HEK293 (cell line): ENCODE measurements at regions not wholly inside any gene's neighbourhood (a gene's known extent, or its start where the extent isn't known, plus 50 kb on each side); places are given as distances from the start of the nearest gene placed in this dataset.

Source experiments
- CTCF ChIA-PET: fragments of 350-600 bp; formaldehyde crosslinking; extraction: SDS; loops from one replicate; lab custom pipeline; 2021; ENCODE audit warnings: antibody characterized with exemption; lab: Yijun Ruan, JAX
- POLR2A ChIA-PET: fragments of 300-600 bp; formaldehyde crosslinking; extraction: SDS; loops from one replicate; lab custom pipeline; 2020; ENCODE audit warnings: antibody characterized with exemption, inconsistent platforms; lab: Yijun Ruan, JAX
- H3K27ac ChIP-seq: fragments of 200-500 bp; sonication (Bioruptor generic); 2 replicates; pipeline ENCODE4 v1.5.1; 2014; ENCODE audit warnings: low read depth, low read length, control low read depth, inconsistent platforms; ENCODE audit errors: extremely low read depth
- H3K36me3 ChIP-seq, 2 experiments: fragments of 200-500 bp in 1 of 2; sonication (Bioruptor generic) in 1 of 2; 1 replicate in 1 of 2; 2 replicates in 1 of 2; pipeline ENCODE4 v1.5.1; 2014 to 2017; ENCODE audit warnings: inconsistent platforms in 2 of 2, low read length in 2 of 2; ENCODE audit not compliant: control insufficient read depth in 2 of 2, insufficient read depth in 1 of 2
- H3K4me1 ChIP-seq: fragments of 200-500 bp; sonication (Bioruptor generic); 2 replicates; pipeline ENCODE4 v1.5.1; 2014; ENCODE audit warnings: mild to moderate bottlenecking, low read length, inconsistent platforms; ENCODE audit not compliant: control insufficient read depth, insufficient read depth
- H3K4me3 ChIP-seq: 2 replicates; pipeline ENCODE4 v1.5.1; 2011; ENCODE audit warnings: low read depth, mild to moderate bottlenecking, control low read depth, low read length, moderate library complexity
- H3K9me3 ChIP-seq: fragments of 200-500 bp; sonication (Bioruptor generic); 2 replicates; pipeline ENCODE4 v1.5.1; 2014; ENCODE audit warnings: low read depth, low read length, inconsistent platforms; ENCODE audit not compliant: control insufficient read depth, insufficient read depth
- BCL11A ChIP-seq: fragments of 450-650 bp; formaldehyde crosslinking; IDR thresholded peaks from 2 replicates; pipeline ENCODE4 v1.5.1; 2016; ENCODE audit warnings: low read depth, missing biosample characterization, missing genetic modification characterization
- GLI4 ChIP-seq: fragments of 450-650 bp; formaldehyde crosslinking; IDR thresholded peaks from 2 replicates; pipeline ENCODE4 v1.5.1; 2016; ENCODE audit warnings: missing biosample characterization, missing genetic modification characterization
- HOXC10 ChIP-seq: sonication (generic); formaldehyde crosslinking; IDR thresholded peaks from 2 replicates; pipeline ENCODE4 v1.8.1; 2023; ENCODE audit warnings: mild to moderate bottlenecking, missing genetic modification reagents
- KLF10 ChIP-seq: fragments of 450-650 bp; IDR thresholded peaks from 2 replicates; pipeline ENCODE4 v1.5.1; 2018; ENCODE audit warnings: missing biosample characterization, mild to moderate bottlenecking, missing genetic modification characterization
- MYNN ChIP-seq: fragments of 450-650 bp; formaldehyde crosslinking; IDR thresholded peaks from 2 replicates; pipeline ENCODE4 v1.5.1; 2016; ENCODE audit warnings: missing biosample characterization, missing genetic modification characterization, borderline replicate concordance
- OSR2 ChIP-seq: fragments of 450-650 bp; formaldehyde crosslinking; IDR thresholded peaks from 2 replicates; pipeline ENCODE4 v1.5.1; 2016; ENCODE audit warnings: missing biosample characterization, missing genetic modification characterization
- SCRT1 ChIP-seq: fragments of 450-650 bp; formaldehyde crosslinking; IDR thresholded peaks from 2 replicates; pipeline ENCODE4 v1.5.1; 2016; ENCODE audit warnings: missing biosample characterization, missing genetic modification characterization, borderline replicate concordance
- SP7 ChIP-seq: fragments of 450-650 bp; formaldehyde crosslinking; IDR thresholded peaks from 2 replicates; pipeline ENCODE4 v1.5.1; 2016; ENCODE audit warnings: missing biosample characterization, missing genetic modification characterization
- WT1 ChIP-seq: fragments of 450-650 bp; formaldehyde crosslinking; IDR thresholded peaks from 2 replicates; pipeline ENCODE4 v1.5.1; 2016; ENCODE audit warnings: missing biosample characterization, missing genetic modification characterization
- ZBTB10 ChIP-seq: fragments of 450-650 bp; formaldehyde crosslinking; IDR thresholded peaks from 2 replicates; pipeline ENCODE4 v1.5.1; 2016; ENCODE audit warnings: missing biosample characterization, missing genetic modification characterization
- ZBTB17 ChIP-seq: fragments of 450-650 bp; formaldehyde crosslinking; IDR thresholded peaks from 2 replicates; pipeline ENCODE4 v1.5.1; 2016; ENCODE audit warnings: missing biosample characterization, missing genetic modification characterization
- ZIC2 ChIP-seq: fragments of 450-650 bp; formaldehyde crosslinking; IDR thresholded peaks from 2 replicates; pipeline ENCODE4 v1.5.1; 2016; ENCODE audit warnings: missing biosample characterization, missing genetic modification characterization
- ZNF174 ChIP-seq: fragments of 450-650 bp; formaldehyde crosslinking; IDR thresholded peaks from 2 replicates; pipeline ENCODE4 v1.5.0; 2017; ENCODE audit warnings: missing biosample characterization, mild to moderate bottlenecking, missing genetic modification characterization
- ZNF266 ChIP-seq: fragments of 450-650 bp; formaldehyde crosslinking; IDR thresholded peaks from 2 replicates; pipeline ENCODE4 v1.5.1; 2016; ENCODE audit warnings: missing biosample characterization, missing genetic modification characterization, low read depth
- ZNF335 ChIP-seq: fragments of 450-650 bp; formaldehyde crosslinking; conservative IDR thresholded peaks from 2 replicates; pipeline ENCODE4 v1.5.1; 2016; ENCODE audit warnings: missing biosample characterization, missing genetic modification characterization
- ZNF518A ChIP-seq: fragments of 450-650 bp; formaldehyde crosslinking; conservative IDR thresholded peaks from 2 replicates; pipeline ENCODE4 v1.5.1; 2016; ENCODE audit warnings: low read depth, missing biosample characterization, missing genetic modification characterization
- ZNF549 ChIP-seq: fragments of 450-650 bp; IDR thresholded peaks from 2 replicates; pipeline ENCODE4 v1.5.1; 2018; ENCODE audit warnings: missing biosample characterization, missing genetic modification characterization, mild to moderate bottlenecking, inconsistent platforms, moderate library complexity
- ZNF560 ChIP-seq: fragments of 450-650 bp; formaldehyde crosslinking; IDR thresholded peaks from 2 replicates; pipeline ENCODE4 v1.5.1; 2017; ENCODE audit warnings: missing biosample characterization, missing genetic modification characterization, borderline replicate concordance
- ZNF654 ChIP-seq: fragments of 450-650 bp; formaldehyde crosslinking; IDR thresholded peaks from 2 replicates; pipeline ENCODE4 v1.5.1; 2016; ENCODE audit warnings: low read depth, missing biosample characterization, missing genetic modification characterization
- ZNF664 ChIP-seq: fragments of 450-650 bp; formaldehyde crosslinking; IDR thresholded peaks from 2 replicates; pipeline ENCODE4 v1.5.1; 2016; ENCODE audit warnings: missing biosample characterization, missing genetic modification characterization
- ZNF701 ChIP-seq: fragments of 450-650 bp; formaldehyde crosslinking; IDR thresholded peaks from 2 replicates; pipeline ENCODE4 v1.5.1; 2016; ENCODE audit warnings: missing biosample characterization, missing genetic modification characterization
- TF ChIP-seq, protein P1 (sequence below): fragments of 450-650 bp; formaldehyde crosslinking; IDR thresholded peaks from 2 replicates; pipeline ENCODE4 v1.5.1; 2016; ENCODE audit warnings: missing biosample characterization, missing genetic modification characterization

DNA sequence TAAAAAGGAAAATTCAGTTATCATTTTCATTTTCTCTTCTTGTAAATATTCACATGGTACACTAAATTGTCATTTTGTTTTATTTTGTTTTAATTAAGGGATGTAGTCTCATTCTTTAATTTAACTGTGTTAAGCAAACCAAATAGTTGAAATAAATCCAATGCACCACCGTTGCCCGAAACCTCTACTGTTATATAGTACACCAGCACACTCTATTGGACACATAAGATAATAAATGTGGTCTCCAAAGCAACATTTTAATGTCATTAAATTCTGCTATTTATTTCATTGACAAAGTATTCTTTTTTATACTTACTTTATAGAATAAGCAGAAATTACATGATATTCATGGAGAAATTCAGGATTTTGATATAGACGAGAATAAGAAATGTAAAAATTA lies 156.4 kb upstream of the FREM2 start:
- no peak for TF ChIP-seq ZBTB10 (tag by site-specific recombination)
- peak; percentile 62 for TF ChIP-seq ZNF664 (tag by site-specific recombination)
- TF ChIP-seq ZNF266 (tag by site-specific recombination) = no peak
- peak; percentile 54 for TF ChIP-seq ZNF654
- TF ChIP-seq OSR2 = no peak
- TF ChIP-seq ZBTB17 (tag by site-specific recombination) = no peak
- TF ChIP-seq GLI4 (tag by site-specific recombination) = no peak
- Histone ChIP-seq H3K4me1 (no peaks in the 10 kb centered on the region; the same call in 1 of the 2 replicates), H3K36me3 (no peaks in the 10 kb centered on the region), H3K27ac (no peak overlapping the region), H3K9me3 (no peaks in the 10 kb centered on the region), H3K4me3 (no peak overlapping the region)
- CTCF ChIA-PET = no interaction called here
- POLR2A ChIA-PET = no interaction called here

- H3K4me1 ChIP-seq = no peaks in the 10 kb centered on the region; the same call in 1 of the 2 replicates
- no peaks in the 10 kb centered on the region for H3K9me3 ChIP-seq
- ChIA-PET POLR2A (no interaction called here), CTCF (no interaction called here)
- no peak overlapping the region for H3K4me3 ChIP-seq
- no peak for TF ChIP-seq BCL11A
- no peak for TF ChIP-seq SCRT1 (tag by site-specific recombination)
- TF ChIP-seq, protein P1, sequence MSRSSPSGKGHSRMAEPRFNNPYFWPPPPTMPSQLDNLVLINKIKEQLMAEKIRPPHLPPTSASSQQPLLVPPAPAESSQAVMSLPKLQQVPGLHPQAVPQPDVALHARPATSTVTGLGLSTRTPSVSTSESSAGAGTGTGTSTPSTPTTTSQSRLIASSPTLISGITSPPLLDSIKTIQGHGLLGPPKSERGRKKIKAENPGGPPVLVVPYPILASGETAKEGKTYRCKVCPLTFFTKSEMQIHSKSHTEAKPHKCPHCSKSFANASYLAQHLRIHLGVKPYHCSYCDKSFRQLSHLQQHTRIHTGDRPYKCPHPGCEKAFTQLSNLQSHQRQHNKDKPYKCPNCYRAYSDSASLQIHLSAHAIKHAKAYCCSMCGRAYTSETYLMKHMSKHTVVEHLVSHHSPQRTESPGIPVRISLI = no peak
- no peak for TF ChIP-seq MYNN (tag by site-specific recombination)
- TF ChIP-seq ZNF335 (tag by site-specific recombination) = no peak
- no peak for TF ChIP-seq ZNF549 (tag by site-specific recombination)
- TF ChIP-seq ZNF664 (tag by site-specific recombination) = no peak
- no peak for TF ChIP-seq ZNF560 (tag by site-specific recombination)
- TF ChIP-seq WT1 (tag by site-specific recombination) = no peak
- no peak for TF ChIP-seq ZNF518A (tag by site-specific recombination)
- TF ChIP-seq ZIC2 (tag by site-specific recombination) = no peak
- no peak for TF ChIP-seq ZNF174 (tag by site-specific recombination)
- TF ChIP-seq ZNF654 = no peak
- TF ChIP-seq ZNF701 (tag by site-specific recombination) = no peak
- TF ChIP-seq HOXC10 (CRISPR knock-in tag) = no peak
- TF ChIP-seq KLF10 (tag by site-specific recombination) = no peak
- TF ChIP-seq SP7 (tag by site-specific recombination) = no peak
- no peaks in the 10 kb centered on the region for H3K36me3 ChIP-seq
- H3K27ac ChIP-seq = no peak overlapping the region
Measured at GRCh38 chr13:38535261-38535660, 151.6 kb upstream of the FREM2 start.
